ENCODE measurements at regions not wholly inside any gene's neighbourhood (a gene's known extent, or its start where the extent isn't known, plus 50 kb on each side); places are given as distances from the start of the nearest gene placed in this dataset.

DNA sequence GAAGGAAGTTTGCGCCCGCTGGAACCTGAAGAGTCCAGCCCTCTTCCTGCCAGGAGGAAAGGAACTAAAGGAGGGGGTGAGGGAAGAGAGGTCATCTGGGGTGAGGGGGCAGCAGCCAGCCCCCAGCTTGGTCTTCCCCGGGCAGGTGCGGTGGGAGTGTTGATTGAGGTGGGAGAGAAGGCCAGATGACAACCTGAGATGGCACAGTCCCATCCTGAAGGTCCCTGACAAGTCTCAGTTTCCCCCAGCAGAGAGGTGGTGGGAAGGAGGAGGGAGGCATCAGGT is 240.9 kb downstream of the HAUS1 start:
- TF ChIP-seq ZFX (IDR thresholded peaks at IDR 0.05): no peak
- TF ChIP-seq, protein P1, sequence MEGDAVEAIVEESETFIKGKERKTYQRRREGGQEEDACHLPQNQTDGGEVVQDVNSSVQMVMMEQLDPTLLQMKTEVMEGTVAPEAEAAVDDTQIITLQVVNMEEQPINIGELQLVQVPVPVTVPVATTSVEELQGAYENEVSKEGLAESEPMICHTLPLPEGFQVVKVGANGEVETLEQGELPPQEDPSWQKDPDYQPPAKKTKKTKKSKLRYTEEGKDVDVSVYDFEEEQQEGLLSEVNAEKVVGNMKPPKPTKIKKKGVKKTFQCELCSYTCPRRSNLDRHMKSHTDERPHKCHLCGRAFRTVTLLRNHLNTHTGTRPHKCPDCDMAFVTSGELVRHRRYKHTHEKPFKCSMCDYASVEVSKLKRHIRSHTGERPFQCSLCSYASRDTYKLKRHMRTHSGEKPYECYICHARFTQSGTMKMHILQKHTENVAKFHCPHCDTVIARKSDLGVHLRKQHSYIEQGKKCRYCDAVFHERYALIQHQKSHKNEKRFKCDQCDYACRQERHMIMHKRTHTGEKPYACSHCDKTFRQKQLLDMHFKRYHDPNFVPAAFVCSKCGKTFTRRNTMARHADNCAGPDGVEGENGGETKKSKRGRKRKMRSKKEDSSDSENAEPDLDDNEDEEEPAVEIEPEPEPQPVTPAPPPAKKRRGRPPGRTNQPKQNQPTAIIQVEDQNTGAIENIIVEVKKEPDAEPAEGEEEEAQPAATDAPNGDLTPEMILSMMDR (conservative IDR thresholded peaks at IDR 0.05): no peak
- H3K27ac ChIP-seq: no peak overlapping the region

DNA sequence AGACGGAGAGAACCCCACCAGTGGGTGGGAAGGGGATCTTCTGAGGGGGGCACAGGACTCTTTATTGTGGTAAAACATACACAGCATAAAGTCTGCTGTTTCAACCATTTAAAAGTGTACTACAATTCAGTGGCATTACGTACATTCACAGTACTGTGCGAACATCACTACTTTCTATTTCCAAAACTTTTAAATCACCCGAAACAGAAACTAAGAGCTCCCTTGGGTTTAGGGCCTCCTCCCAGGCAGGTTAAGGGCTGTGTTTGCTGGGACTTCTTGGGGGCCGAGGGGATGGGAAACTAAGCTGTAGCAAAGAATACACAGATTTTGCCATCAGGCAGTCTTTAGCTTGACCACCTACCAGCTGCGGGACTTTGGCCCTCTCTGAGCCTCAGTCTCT is 242.0 kb downstream of the HAUS1 start:
- TF ChIP-seq, protein P1 (conservative IDR thresholded peaks at IDR 0.05): no peak
- no peak for TF ChIP-seq ZFX (IDR thresholded peaks at IDR 0.05)
- no peak overlapping the region for H3K27ac ChIP-seq

DNA sequence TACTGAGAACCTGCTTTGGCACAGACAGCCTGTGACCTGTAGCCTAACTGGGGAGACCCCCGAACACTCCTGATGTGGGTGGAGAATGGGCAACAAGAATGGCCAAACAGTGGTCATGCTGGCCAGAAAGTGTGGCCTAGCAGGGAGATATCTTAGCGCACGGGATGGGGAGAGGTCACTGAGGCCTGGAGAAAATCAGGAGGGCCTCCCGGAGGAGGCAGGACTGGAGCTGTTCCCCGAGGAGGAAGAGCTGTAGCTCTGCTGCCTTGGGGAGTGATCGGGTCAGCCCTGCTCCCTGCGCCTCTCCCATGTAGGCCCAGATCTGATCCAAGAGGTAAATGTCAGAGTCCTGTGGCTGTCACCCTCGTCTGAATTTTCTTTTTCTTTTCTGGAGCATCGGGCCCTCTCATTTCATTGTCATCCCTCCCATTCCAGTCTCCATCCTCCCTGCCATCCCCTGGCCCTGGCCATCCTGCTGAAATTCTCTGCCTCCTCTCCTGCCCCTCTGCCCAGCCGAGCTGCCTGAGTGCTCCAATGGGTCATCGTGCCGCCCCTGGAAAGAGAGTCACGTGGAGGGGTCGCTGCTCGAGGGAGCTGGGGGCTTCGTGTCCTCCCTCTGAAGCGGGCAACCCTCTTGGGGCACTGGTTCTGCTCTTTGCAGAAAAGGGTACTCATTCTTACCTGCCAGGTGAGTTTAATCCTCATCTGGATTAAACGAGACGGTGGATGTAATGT is 242.9 kb downstream of the HAUS1 start:
- no peak for TF ChIP-seq ZFX (IDR thresholded peaks at IDR 0.05)
- TF ChIP-seq, protein P1 (conservative IDR thresholded peaks at IDR 0.05): no peak
- H3K27ac ChIP-seq: no peak overlapping the region

DNA sequence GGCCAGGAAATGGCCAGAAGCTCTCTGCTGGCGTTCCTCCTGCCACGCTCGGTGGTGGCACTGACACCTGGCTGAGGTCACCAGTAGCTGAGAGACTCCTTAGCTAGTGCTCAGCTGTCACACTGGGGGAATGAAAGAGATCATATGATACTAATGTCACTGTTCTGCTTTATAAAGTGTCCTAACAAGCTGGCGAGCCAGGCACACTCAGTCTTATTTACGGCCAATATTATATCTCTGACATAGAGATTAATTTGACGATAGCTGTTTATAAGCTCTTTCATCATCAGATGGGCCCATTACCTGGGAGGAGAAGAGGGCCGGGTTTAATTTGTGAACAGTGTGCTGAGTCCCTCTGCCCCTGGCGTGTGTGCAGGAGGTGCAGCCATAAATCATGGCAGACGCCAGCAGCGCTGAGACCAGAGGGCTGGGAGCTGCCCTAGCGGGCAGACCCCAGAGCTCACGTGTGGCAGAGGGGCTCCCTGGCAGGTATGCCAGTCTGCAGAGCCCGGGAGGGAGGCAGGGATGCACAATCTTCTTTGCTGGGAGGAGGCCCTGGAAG is 246.5 kb downstream of the HAUS1 start:
- TF ChIP-seq ZFX (IDR thresholded peaks at IDR 0.05): no peak
- TF ChIP-seq, protein P1 (conservative IDR thresholded peaks at IDR 0.05): no peak

DNA sequence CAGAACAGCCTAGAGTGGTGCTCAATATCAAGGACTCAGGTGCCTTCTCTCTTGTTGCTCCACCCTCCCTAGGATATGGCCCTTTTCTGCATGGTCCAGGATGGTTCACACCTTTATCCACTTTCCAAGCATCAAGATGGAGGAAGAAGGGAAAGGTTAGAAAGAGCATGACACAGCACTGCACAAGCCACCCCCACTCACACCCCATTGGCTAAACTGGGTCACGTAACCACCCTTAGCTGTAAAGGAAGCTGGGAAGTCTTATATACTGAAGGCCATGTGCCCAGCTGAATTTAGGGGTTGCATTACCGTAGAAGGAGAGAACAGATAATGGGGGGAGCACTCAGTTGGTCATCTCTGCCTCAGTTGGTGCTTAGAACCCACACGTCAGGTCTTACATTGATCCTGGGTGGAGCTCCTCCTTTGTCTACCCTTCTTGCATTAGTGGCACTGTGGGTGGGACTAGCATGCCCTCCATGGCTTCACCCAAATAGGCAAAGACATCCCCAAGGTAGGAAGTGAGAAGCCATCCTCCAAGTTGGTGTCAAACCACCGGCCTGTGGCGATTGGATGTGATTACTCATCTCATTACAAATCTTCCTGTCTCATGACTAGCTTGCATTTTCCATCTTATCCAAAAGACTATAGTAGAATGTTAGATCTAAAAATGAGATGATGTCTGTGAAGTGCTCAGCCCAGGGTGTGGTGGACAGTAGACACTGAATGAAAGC is 248.5 kb downstream of the HAUS1 start:
- TF ChIP-seq, protein P1 (conservative IDR thresholded peaks at IDR 0.05): no peak
- TF ChIP-seq ZFX (IDR thresholded peaks at IDR 0.05): no peak
- H3K27ac ChIP-seq: no peak overlapping the region

More for the DNA sequence above, 246.5 kb downstream of the HAUS1 start:
- peak overlapping the region; percentile 8; the same call in 1 of the 2 replicates for H3K27ac ChIP-seq

DNA sequence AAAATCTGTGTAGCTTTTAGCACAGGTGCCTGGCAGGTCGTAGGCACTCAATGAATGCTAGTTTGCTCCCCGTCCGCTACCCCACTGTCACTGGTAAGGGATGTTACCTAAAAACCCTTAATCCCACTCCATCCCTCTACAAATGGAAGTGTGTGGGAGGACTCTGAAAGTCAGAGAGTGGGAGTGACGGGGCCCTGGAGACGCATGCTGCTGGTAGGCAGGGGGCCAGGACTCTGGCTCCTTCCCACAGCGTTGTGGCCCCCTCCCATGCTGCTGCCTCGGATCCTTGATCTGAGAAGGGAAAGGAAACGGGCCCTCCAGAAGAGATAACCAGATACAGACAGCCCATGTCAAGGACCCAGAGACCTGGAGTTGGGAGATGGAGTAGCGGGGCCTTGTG is 249.3 kb downstream of the HAUS1 start:
- TF ChIP-seq, protein P1 (conservative IDR thresholded peaks at IDR 0.05): no peak
- no peak for TF ChIP-seq ZFX (IDR thresholded peaks at IDR 0.05)
- H3K27ac ChIP-seq: no peak overlapping the region

Data from C4-2B (cell line).